HUES64 (cell line): ENCODE measurements at regions not wholly inside any gene's neighbourhood (a gene's known extent, or its start where the extent isn't known, plus 50 kb on each side); places are given as distances from the start of the nearest gene placed in this dataset.

Source experiments
- H3K27ac ChIP-seq: 2 replicates; pipeline ENCODE4 v1.7.0; 2013; ENCODE audit warnings: low read depth, low read length, inconsistent platforms
- H3K27me3 ChIP-seq: 2 replicates; pipeline ENCODE4 v1.6.1; 2013; ENCODE audit warnings: mild to moderate bottlenecking, low read length; ENCODE audit not compliant: insufficient read depth
- H3K36me3 ChIP-seq: 2 replicates; pipeline ENCODE4 v1.6.1; 2013; ENCODE audit warnings: mild to moderate bottlenecking, low read length; ENCODE audit not compliant: insufficient read depth
- H3K4me1 ChIP-seq: 2 replicates; pipeline ENCODE4 v1.6.1; 2013; ENCODE audit warnings: mild to moderate bottlenecking, low read length, moderate library complexity; ENCODE audit not compliant: insufficient read depth
- H3K4me3 ChIP-seq: 2 replicates; pipeline ENCODE4 v1.5.1; 2013; ENCODE audit warnings: mild to moderate bottlenecking, low read length, moderate library complexity
- H3K9ac ChIP-seq: 2 replicates; pipeline ENCODE4 v1.6.1; 2013; ENCODE audit warnings: mild to moderate bottlenecking, low read depth, low read length
- H3K9me3 ChIP-seq: 2 replicates; pipeline ENCODE4 v1.6.1; 2013; ENCODE audit warnings: low read depth, low read length; ENCODE audit not compliant: insufficient read depth
- WGBS: fragments of 150-250, 120-280 bp; methylation state at CpG from one replicate; pipeline ENCODE4 v1.1.7; 2013; ENCODE audit warnings: missing lambda C conversion rate; 5-methylcytosine and 5-hydroxymethylcytosine counted together

GRCh38 chr11:127218275-127218608, 217.7 kb upstream of the KIRREL3 start:
- WGBS, result 88% methylated on average over 2 of the region's 3 CpGs
- Histone ChIP-seq H3K9me3 (no peaks in the 10 kb centered on the region), H3K4me1 (peaks cover 6% of the 10 kb centered on the region; the same call in 1 of the 2 replicates), H3K9ac (no peak overlapping the region), H3K36me3 (no peaks in the 10 kb centered on the region), H3K27me3 (no peaks in the 10 kb centered on the region), H3K4me3 (no peak overlapping the region), H3K27ac (no peak overlapping the region)

- Histone ChIP-seq H3K36me3 (no peaks in the 10 kb centered on the region), H3K4me1 (peaks cover 3% of the 10 kb centered on the region; the same call in 1 of the 2 replicates), H3K27ac (no peak overlapping the region), H3K27me3 (no peaks in the 10 kb centered on the region), H3K4me3 (no peak overlapping the region), H3K9ac (no peak overlapping the region), H3K9me3 (no peaks in the 10 kb centered on the region)
- WGBS, result 89% methylated on average over 7 of the region's 7 CpGs
Measured at GRCh38 chr11:127217452-127218274, 217.1 kb upstream of the KIRREL3 start.

- H3K36me3 ChIP-seq, result no peaks in the 10 kb centered on the region
- H3K4me3 ChIP-seq, result no peak overlapping the region
- peaks cover 11% of the 10 kb centered on the region; the same call in 1 of the 2 replicates for H3K9me3 ChIP-seq
- H3K9ac ChIP-seq, result no peak overlapping the region
- no peaks in the 10 kb centered on the region for H3K4me1 ChIP-seq
- H3K27ac ChIP-seq, result no peak overlapping the region
- H3K27me3 ChIP-seq, result no peaks in the 10 kb centered on the region
- WGBS, result 91% methylated on average over 3 of the region's 3 CpGs
Measured at GRCh38 chr11:127205688-127206217, 205.2 kb upstream of the KIRREL3 start.

- no peak overlapping the region for H3K9ac ChIP-seq
- WGBS, result 50% methylated on average over 2 of the region's 3 CpGs
- H3K27me3 ChIP-seq, result no peaks in the 10 kb centered on the region
- H3K27ac ChIP-seq, result no peak overlapping the region
- H3K4me1 ChIP-seq, result no peaks in the 10 kb centered on the region
- H3K9me3 ChIP-seq, result peaks cover 11% of the 10 kb centered on the region; the same call in 1 of the 2 replicates
- H3K4me3 ChIP-seq, result no peak overlapping the region
- no peaks in the 10 kb centered on the region for H3K36me3 ChIP-seq
Measured at GRCh38 chr11:127203490-127203889, 202.9 kb upstream of the KIRREL3 start.

- no peaks in the 10 kb centered on the region for H3K27me3 ChIP-seq
- no peak overlapping the region for H3K9ac ChIP-seq
- no peaks in the 10 kb centered on the region for H3K4me1 ChIP-seq
- no peak overlapping the region for H3K4me3 ChIP-seq
- H3K9me3 ChIP-seq, result 0 out of 2 replicates have a peak, but pooled peaks cover 3% of the 10 kb centered on the region
- H3K27ac ChIP-seq, result no peak overlapping the region
- H3K36me3 ChIP-seq, result no peaks in the 10 kb centered on the region
Measured at GRCh38 chr11:127202105-127202504, 201.5 kb upstream of the KIRREL3 start.

GRCh38 chr11:127199306-127199801, 198.8 kb upstream of the KIRREL3 start:
- 0 out of 2 replicates have a peak, but pooled peaks cover 3% of the 10 kb centered on the region for H3K9me3 ChIP-seq
- H3K36me3 ChIP-seq, result no peaks in the 10 kb centered on the region
- no peaks in the 10 kb centered on the region for H3K27me3 ChIP-seq
- no peak overlapping the region for H3K9ac ChIP-seq
- H3K4me1 ChIP-seq, result no peaks in the 10 kb centered on the region
- no peak overlapping the region for H3K4me3 ChIP-seq
- H3K27ac ChIP-seq, result no peak overlapping the region
- 88% methylated on average over 3 of the region's 3 CpGs for WGBS

GRCh38 chr11:127195501-127196120, 195.0 kb upstream of the KIRREL3 start:
- WGBS, result 91% methylated on average over 8 of the region's 8 CpGs
- no peaks in the 10 kb centered on the region for H3K9me3 ChIP-seq
- no peaks in the 10 kb centered on the region for H3K27me3 ChIP-seq
- no peaks in the 10 kb centered on the region for H3K4me1 ChIP-seq
- no peak overlapping the region for H3K27ac ChIP-seq
- H3K36me3 ChIP-seq, result no peaks in the 10 kb centered on the region
- no peak overlapping the region for H3K4me3 ChIP-seq
- H3K9ac ChIP-seq, result no peak overlapping the region

- 99% methylated on average over 7 of the region's 7 CpGs for WGBS
- H3K27me3 ChIP-seq, result no peaks in the 10 kb centered on the region
- no peak overlapping the region for H3K4me3 ChIP-seq
- no peak overlapping the region for H3K27ac ChIP-seq
- no peak overlapping the region for H3K9ac ChIP-seq
- no peaks in the 10 kb centered on the region for H3K36me3 ChIP-seq
- H3K4me1 ChIP-seq, result no peaks in the 10 kb centered on the region
- H3K9me3 ChIP-seq, result no peaks in the 10 kb centered on the region
Measured at GRCh38 chr11:127194521-127194920, 194.0 kb upstream of the KIRREL3 start.

GRCh38 chr11:127193950-127194349, 193.4 kb upstream of the KIRREL3 start:
- H3K4me3 ChIP-seq, result no peak overlapping the region
- WGBS, result 82% methylated on average over 3 of the region's 3 CpGs

GRCh38 chr11:127191689-127192088, 191.1 kb upstream of the KIRREL3 start:
- Histone ChIP-seq H3K9me3 (no peaks in the 10 kb centered on the region), H3K4me3 (no peak overlapping the region)
- WGBS, result 85% methylated on average over 1 of the region's 1 CpG

More at GRCh38 chr11:127193950-127194349, 193.4 kb upstream of the KIRREL3 start:
- H3K27me3 ChIP-seq, result no peaks in the 10 kb centered on the region
- H3K27ac ChIP-seq, result no peak overlapping the region
- H3K4me1 ChIP-seq, result no peaks in the 10 kb centered on the region
- H3K9ac ChIP-seq, result no peak overlapping the region
- H3K36me3 ChIP-seq, result no peaks in the 10 kb centered on the region
- H3K9me3 ChIP-seq, result no peaks in the 10 kb centered on the region

GRCh38 chr11:127191261-127191660, 190.7 kb upstream of the KIRREL3 start:
- Histone ChIP-seq H3K27ac (no peak overlapping the region), H3K27me3 (no peaks in the 10 kb centered on the region), H3K36me3 (no peaks in the 10 kb centered on the region), H3K9ac (no peak overlapping the region), H3K4me3 (no peak overlapping the region), H3K4me1 (no peaks in the 10 kb centered on the region), H3K9me3 (no peaks in the 10 kb centered on the region)
- 80% methylated on average over 2 of the region's 3 CpGs for WGBS

More at GRCh38 chr11:127191689-127192088, 191.1 kb upstream of the KIRREL3 start:
- no peak overlapping the region for H3K9ac ChIP-seq
- no peaks in the 10 kb centered on the region for H3K36me3 ChIP-seq
- H3K4me1 ChIP-seq, result no peaks in the 10 kb centered on the region
- H3K27me3 ChIP-seq, result no peaks in the 10 kb centered on the region
- H3K27ac ChIP-seq, result no peak overlapping the region
